Lower leg skin (tissue), 4 donors: ENCODE measurements at regions not wholly inside any gene's neighbourhood (a gene's known extent, or its start where the extent isn't known, plus 50 kb on each side); places are given as distances from the start of the nearest gene placed in this dataset.

Experiments
- DNase-seq, 2 donors: peaks; one replicate each; pipeline ENCODE4 v3.0.0-alpha.2; 2019; ENCODE audit warnings: low spot score in 2 of 2
- H3K4me3 ChIP-seq: fragments of 200-600 bp; sonication (generic); 2 replicates; pipeline ENCODE4 v1.5.1; 2017; ENCODE audit warnings: mild to moderate bottlenecking, low read depth; ENCODE audit not compliant: poor library complexity, severe bottlenecking
- POLR2A ChIP-seq, 2 donors: fragments of 450-650 bp; IDR thresholded peaks; one replicate each; pipeline ENCODE4 v1.6.1; 2016 to 2017; ENCODE audit warnings: antibody characterized with exemption in 2 of 2, mild to moderate bottlenecking in 1 of 2, moderate library complexity in 1 of 2
- WGBS, 2 donors: methylation state at CpG; one replicate each; pipeline ENCODE4 v1.1.5; 2018; 5-methylcytosine and 5-hydroxymethylcytosine counted together
- intact Hi-C: fragments of 100-400 bp; cut with DNase I; formaldehyde crosslinking; loops from one replicate; pipeline ENCODE4 v1.15.0; 2023; ENCODE audit warnings: low total_unique reads
- TF ChIP-seq, protein P1 (sequence below), 3 donors: fragments of 450-650 bp; IDR thresholded peaks; one replicate each; pipeline ENCODE4 v1.5.1; 2016; ENCODE audit warnings: antibody characterized with exemption in 3 of 3, mild to moderate bottlenecking in 3 of 3, moderate library complexity in 2 of 3

DNA sequence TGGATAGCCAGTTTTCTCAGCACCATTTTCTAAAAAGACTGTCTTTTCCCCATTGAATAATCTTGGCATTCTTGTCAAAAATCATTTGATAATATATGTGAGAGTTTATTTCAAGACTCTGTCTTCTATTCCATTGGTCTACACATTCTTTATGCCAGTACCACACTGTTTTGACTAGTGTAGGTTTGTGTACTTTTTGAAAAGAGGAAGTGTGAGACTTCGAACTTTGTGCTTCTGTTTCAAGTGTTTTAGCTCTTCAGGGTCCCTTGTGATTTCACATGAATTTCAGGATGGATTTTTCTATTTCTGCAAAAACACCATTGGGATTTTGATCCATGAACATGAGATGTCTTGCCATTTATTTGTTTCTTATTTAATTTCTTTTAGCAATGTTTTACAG lies 78.5 kb upstream of the ALDH1A1 start:
- no peak for DNase-seq
- 76 to 83% methylated on average over 1 of the region's 1 CpG for WGBS, 2 donors
- intact Hi-C loops: no loop called here
- no peak overlapping the region for H3K4me3 ChIP-seq
- TF ChIP-seq POLR2A (IDR thresholded peaks at IDR 0.05): no peak

DNA sequence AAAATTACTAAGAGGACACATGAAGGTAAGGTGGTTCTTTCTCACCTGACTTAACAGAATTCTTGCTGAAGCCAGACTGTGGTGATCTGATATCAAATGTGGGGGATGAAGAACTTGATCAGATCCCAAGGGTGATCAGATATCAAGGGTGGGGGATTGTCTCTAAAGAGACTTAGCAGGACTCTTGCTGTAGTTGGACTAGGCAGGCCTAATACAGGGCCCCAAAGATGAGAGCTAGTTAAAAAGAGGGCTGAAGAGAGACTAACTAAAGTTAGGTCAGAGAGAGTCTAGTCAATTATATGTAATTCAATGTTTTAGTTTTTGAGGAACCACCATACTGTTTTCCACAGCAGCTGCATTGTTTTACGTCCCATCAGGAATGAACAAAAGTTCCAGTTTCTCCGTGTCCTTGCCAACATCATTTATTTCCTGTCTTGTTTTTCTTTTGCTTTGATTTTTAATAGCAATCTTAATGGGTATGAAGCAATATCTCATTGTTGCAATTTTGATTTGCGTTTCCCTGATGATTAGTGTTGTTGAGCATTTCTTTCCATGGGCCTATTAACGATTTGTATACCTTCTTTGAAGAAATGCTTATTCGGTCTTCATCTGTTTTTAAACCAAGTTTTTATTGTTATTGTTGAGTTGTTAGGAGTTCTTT lies 77.6 kb upstream of the ALDH1A1 start:
- H3K4me3 ChIP-seq: no peak overlapping the region
- no peak for DNase-seq
- intact Hi-C loops: no loop called here
- WGBS, 2 donors: 56 to 61% methylated on average over 5 of the region's 5 CpGs
- TF ChIP-seq, protein P1, sequence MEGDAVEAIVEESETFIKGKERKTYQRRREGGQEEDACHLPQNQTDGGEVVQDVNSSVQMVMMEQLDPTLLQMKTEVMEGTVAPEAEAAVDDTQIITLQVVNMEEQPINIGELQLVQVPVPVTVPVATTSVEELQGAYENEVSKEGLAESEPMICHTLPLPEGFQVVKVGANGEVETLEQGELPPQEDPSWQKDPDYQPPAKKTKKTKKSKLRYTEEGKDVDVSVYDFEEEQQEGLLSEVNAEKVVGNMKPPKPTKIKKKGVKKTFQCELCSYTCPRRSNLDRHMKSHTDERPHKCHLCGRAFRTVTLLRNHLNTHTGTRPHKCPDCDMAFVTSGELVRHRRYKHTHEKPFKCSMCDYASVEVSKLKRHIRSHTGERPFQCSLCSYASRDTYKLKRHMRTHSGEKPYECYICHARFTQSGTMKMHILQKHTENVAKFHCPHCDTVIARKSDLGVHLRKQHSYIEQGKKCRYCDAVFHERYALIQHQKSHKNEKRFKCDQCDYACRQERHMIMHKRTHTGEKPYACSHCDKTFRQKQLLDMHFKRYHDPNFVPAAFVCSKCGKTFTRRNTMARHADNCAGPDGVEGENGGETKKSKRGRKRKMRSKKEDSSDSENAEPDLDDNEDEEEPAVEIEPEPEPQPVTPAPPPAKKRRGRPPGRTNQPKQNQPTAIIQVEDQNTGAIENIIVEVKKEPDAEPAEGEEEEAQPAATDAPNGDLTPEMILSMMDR (IDR thresholded peaks at IDR 0.05): no peak
- TF ChIP-seq POLR2A (IDR thresholded peaks at IDR 0.05): no peak

DNA sequence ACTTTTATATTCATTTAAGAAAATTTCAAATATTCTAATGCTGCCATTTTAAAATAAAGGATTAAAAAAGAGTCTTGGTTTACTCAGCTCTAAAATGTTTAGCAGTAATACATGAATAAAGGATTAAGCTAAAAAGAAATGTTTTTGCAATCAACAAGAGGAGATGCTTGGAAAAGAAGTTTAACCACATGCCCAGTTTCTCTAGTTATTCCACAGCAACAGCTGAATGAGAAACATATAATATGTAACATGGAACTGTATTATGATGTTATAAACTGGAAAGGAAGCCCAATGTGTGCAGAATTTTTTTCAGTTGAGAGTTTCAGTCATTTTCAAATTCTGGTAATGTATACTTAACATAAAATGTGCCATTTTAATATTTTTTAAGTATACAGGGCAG lies 76.5 kb upstream of the ALDH1A1 start:
- intact Hi-C loops: no loop called here
- no peak for TF ChIP-seq POLR2A (IDR thresholded peaks at IDR 0.05)
- TF ChIP-seq, protein P1 (IDR thresholded peaks at IDR 0.05): no peak
- DNase-seq: no peak
- H3K4me3 ChIP-seq: no peak overlapping the region

DNA sequence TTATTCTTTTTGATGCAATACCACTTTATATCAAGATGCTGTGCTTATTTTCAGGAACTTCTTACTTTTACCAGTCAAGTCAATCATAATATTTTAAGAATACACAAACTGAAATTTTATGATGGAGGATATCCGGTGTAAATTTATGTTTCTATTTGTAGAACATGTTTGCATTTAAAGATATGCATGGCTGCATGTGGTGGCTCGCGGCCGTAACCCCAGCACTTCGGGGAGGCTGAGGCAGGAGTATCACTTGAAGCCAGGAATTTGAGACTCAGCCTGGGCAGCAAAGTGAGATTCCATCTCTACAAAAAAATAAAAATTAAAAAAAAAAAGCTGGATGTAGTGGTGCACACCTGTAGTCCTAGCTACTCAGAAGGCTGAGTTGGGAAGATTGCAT lies 73.5 kb upstream of the ALDH1A1 start:
- intact Hi-C loops: no loop called here
- no peak for DNase-seq
- WGBS, 2 donors: 86 to 89% methylated on average over 5 of the region's 5 CpGs
- no peak for TF ChIP-seq POLR2A (IDR thresholded peaks at IDR 0.05)
- TF ChIP-seq, protein P1 (IDR thresholded peaks at IDR 0.05): no peak
- no peak overlapping the region for H3K4me3 ChIP-seq

DNA sequence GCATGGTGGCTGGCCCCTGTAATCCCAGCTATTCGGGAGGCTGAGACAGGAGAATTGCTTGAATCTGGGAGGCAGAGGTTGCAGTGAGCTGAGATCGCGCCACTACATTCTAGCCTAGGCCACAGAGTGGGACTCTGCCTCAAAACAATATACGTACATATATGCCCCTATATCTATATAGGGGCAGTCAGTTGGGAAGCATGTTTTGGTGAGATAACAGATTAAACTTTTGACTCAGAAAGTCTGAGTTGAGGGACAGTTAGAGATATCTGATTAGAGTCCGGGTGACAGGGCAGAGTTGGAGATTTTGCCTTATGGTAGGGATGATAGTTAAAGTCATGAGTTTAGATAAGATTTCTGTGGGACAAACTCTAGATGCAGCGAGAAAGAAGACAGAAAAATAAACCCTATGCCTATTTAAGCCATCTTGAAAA lies 71.8 kb upstream of the ALDH1A1 start:
- H3K4me3 ChIP-seq: no peak overlapping the region
- TF ChIP-seq POLR2A (IDR thresholded peaks at IDR 0.05): no peak
- TF ChIP-seq, protein P1 (IDR thresholded peaks at IDR 0.05): no peak
- 92 to 93% methylated on average over 6 of the region's 6 CpGs for WGBS, 2 donors
- intact Hi-C loops: loop anchor here (5.0 kb wide), 1 partner anchor 167 kb away; no protein-coding TSS in a partner anchor
- no peak for DNase-seq

DNA sequence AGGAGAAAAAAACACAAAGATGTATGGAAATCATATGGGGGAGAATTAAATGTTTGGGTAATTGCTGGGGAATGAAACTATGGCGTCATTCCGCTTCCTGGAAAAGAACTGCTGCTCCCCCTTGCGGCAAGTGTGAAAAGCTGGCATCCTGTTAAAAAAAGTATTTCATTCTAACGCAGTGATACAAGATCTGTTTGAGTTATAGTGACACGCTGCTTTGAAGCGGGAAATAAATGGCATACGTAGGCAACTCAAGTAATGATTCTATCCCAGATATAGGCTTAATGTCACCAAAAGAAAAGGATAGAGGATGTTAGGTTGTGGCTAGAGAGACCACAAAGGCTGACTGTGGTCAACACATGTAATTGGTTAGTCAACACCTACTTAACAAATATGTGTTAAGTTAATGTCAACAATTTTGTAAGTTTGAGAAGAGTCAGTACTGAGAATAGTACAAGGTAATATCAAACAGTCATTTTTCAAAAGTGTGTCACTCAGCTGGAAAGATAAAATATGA lies 70.2 kb upstream of the ALDH1A1 start:
- intact Hi-C loops: loop anchor here (5.0 kb wide), 1 partner anchor 166 kb away; no protein-coding TSS in a partner anchor
- WGBS, 2 donors: 8 to 13% methylated on average over 7 of the region's 7 CpGs
- no peak for DNase-seq

More for the DNA sequence above, 70.2 kb upstream of the ALDH1A1 start:
- H3K4me3 ChIP-seq: no peak overlapping the region
- TF ChIP-seq, protein P1 (IDR thresholded peaks at IDR 0.05): peak in 1 of 3 donors; percentile 80
- TF ChIP-seq POLR2A (IDR thresholded peaks at IDR 0.05): no peak
